GM21825 (cell line): ENCODE measurements at regions not wholly inside any gene's neighbourhood (a gene's known extent, or its start where the extent isn't known, plus 50 kb on each side); places are given as distances from the start of the nearest gene placed in this dataset.
A peak's percentile ranks its signal among the peaks of the same experiment; 100 is the strongest.
"Not testable (repeated sequence)": the region's sequence is repeated elsewhere in the genome, so short reads cannot be mapped to it uniquely, and the experiment has no call there.

Experiments used
- ATAC-seq: cut with Tn5 transposase; IDR thresholded peaks from one replicate; pipeline ENCODE4 v1.9.1; 2021; ENCODE audit warnings: mild to moderate bottlenecking, moderate library complexity; ENCODE audit not compliant: unreplicated experiment

DNA sequence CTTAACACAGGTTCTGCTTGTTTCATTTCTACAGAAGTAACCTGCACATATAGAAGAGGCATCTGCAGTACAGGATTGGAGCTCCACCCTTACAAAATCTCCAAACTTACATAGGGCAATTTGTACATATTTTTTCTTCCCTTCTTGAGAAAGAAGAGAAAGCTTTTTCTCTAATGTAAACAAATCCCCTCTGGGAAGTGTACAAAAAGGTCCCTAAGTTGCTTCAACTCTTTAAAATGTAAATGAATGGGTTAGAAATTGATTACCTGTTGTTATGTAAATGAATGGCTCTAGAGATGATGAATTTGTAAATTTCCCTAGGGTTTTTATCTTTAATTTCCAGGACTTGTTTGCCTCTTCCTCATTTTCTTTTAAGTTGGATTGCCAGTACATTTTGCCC lies 1183.7 kb downstream of the MRPL39 start:
- ATAC-seq, result no peak

- no peak for ATAC-seq
Observed at GRCh38 chr21:24420689-24421088, 1186.6 kb downstream of the MRPL39 start.

- ATAC-seq, result not testable (repeated sequence)
Observed at GRCh38 chr21:24419641-24420040, 1187.6 kb downstream of the MRPL39 start.

DNA sequence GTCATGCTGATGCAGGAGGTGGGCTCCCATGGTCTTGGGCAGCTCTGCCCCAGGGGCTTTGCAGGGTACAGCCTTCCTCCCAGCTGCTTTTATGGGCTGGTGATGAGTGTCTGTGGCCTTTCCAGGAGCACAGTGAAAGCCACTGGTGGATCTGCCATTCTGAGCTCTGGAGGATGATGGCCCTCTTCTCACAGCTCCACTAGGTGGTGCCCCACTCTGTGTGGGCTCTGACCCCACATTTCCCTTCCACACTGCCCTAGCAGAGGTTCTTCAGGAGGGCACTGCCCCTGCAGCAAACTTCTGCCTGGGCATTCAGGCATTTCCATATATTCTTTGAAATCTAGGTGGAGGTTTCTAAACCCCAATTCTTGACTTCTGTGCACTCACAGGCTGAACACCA lies 1188.6 kb downstream of the MRPL39 start:
- ATAC-seq, result no peak

GRCh38 chr21:24411429-24411828 lies 1195.9 kb downstream of the MRPL39 start:
- no peak for ATAC-seq

GRCh38 chr21:24403221-24403620 lies 1204.1 kb downstream of the MRPL39 start:
- ATAC-seq, result no peak

DNA sequence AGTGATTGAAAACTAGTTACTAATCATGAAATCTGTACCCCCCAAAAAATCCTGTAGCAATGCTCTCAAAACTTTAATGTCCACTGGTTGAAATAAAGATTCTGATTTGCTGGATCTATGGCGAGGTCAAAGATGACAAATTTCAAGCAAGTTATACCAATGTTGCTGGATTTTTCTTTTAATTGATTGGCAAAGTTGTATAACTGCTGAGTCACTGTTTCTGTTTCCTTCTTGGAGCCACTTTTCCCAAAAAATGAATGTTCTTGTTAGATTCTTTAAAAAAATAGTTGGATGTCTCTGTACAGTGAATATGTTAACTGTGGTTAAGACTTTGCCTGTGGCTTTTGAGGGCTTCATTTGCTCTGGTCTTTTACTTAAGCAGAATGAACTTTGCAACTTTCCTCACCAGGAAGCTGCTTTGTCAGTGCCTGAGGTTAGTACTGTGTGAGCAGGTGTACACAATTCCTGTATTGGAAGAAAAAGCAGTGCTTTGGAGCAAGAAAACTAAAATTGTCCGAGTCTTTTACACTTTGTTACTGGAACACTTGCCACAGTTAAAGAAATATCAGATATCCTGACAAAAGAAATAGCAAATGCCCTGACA lies 1211.9 kb downstream of the MRPL39 start:
- ATAC-seq, result no peak

- peak; percentile 65 for ATAC-seq
Observed at GRCh38 chr21:24375201-24375600, 1232.1 kb downstream of the MRPL39 start.

DNA sequence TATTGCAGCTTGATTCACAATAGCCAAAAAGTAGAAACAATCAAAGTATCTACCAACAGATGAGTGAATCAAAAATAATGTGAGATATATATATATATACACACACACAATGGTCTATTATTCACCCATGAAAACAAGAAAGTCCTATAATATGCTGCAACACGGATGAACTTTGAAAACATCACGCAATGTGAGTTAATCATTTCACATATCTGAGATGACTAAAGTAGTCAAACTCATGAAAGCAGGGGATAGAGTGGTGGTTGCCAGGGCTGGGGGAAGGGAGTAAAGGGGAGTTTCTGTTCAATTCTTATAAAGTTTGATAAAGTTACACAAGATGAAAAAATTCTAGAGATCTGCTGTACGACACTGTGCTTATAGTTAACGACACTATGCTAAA lies 1234.8 kb downstream of the MRPL39 start:
- ATAC-seq, result no peak

DNA sequence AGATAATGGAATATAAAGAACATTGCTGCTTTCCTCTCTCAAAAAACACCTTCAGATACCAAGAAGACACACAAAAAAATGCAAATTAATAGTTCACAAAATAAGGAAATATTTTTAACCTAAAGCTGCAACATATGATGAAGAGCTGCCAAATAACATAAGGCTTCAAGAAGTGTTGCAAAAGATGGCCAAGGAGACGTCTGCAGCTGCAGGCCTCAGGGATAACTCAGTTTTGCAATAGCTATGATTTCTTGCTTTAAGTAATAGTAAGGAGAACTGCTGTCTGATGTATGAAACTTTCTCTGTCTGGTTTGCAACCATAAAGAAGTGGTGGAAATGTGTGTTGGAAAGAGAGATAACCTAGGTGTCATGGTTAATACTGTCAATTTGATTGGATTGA lies 1237.5 kb downstream of the MRPL39 start:
- ATAC-seq, result no peak

DNA sequence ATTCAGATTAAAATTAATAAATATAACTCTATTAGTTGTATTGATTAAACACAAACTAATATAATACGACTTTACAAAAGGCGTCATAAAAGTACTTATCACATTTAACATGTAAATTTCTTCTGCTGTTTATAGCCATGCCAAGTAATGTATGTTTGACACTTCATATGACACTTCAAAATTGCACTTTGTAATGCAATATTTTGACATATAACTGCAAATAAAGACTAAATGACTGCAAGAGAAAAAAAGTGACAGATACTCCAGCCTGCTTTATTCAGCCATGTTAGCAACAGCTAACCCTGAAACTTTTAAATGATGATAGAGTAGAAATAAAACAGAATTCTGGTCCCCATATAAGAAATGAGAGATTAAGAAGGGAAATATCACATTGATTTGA lies 1238.0 kb downstream of the MRPL39 start:
- no peak for ATAC-seq

DNA sequence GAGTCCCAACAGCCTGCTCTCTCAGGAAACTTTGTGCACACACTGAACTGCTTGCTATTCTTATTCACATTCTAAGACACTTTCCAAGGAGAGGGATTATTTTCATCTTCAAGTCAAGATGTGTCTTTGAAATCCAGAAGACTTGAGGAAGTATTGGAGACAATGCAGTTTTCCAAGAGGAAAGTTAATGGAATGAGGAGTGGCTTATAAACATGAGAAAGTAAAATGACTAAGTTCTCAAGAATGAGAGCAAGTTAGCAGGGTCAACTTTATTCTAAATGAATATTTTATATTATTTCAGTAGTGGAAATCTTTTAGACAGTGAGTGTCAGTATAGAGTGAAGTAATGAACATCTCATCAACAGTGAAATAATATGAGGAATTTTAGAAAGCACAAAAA lies 1239.3 kb downstream of the MRPL39 start:
- ATAC-seq, result no peak

DNA sequence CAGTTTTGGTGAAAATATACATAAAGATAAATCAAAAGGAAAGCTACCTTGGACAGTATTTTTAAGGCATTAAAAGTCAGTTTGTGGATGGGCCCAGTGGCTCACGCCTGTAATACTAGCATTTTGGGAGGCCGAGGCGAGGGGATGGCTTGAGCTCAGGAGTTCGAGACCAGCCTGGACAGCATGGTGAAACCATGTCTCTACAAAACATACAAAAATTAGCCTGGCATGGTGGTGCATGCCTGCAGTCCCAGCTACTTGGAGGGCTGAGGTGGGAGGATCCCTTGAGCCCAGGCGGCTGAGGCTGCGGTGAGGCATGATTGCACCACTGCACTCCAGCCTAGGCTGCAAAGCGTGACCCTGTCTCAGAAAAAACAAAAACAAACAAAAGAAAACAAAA lies 1253.8 kb downstream of the MRPL39 start:
- no peak for ATAC-seq

DNA sequence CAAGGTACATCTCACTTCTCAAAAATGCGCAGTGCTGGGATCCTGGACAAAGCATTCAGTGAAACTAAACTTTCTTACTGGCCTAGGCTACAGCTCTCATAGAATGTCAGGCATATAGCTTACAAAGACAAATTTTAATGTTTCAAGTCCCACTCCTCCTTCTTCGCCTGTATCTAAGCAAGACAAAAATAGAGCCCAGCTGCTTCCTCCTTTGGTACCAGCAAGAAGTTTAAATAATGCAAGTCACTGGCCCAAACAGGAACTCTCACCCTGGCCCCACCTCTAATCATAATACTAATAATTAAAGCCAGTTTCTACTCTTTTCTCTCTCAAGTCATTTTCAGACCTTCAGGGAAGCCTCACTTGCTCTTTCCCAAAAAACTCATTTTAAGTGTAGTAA lies 1267.9 kb downstream of the MRPL39 start:
- ATAC-seq, result no peak

GRCh38 chr21:24336491-24336890 lies 1270.8 kb downstream of the MRPL39 start:
- ATAC-seq, result no peak

GRCh38 chr21:24323536-24323935 lies 1283.7 kb downstream of the MRPL39 start:
- no peak for ATAC-seq

GRCh38 chr21:24316277-24316922 lies 1290.9 kb downstream of the MRPL39 start:
- ATAC-seq, result no peak

DNA sequence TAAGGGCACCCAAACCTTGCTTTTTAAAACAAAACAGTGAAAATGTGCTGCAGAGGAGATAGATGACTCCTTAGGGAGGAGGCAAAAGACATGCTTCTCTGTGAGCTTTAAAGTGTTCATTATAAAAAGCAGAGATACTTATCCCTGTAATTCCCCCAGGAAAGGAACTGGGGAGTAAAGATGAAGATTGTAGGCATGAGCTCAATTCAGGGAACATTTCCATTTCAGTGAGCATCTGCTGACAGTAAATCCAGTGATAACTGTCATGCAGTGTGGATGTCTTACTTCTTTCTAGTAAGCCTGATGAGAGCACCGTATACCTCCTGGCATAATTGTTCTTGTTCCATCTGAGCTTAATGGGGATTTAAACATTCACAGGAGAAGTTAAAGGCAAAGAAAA lies 1296.5 kb downstream of the MRPL39 start:
- no peak for ATAC-seq

GRCh38 chr21:24308183-24308582 lies 1299.1 kb downstream of the MRPL39 start:
- no peak for ATAC-seq

DNA sequence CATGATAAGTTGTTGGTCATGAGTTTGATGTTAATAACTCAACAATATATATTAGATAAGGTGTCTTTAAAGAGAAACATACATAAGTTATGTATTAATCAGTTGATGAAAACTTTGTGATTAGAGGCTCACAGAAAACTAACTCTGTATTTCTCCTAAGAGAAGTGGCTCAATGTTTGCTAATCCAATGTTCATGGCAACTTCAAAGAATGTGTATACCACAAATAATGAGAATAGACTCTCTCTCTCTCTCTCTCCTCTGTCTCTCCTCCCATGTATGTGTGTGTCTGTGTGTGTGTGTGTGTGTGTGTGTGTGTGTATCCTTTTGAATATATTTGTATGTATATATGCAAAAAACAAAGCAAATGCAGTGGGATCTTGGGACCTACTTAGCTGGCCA lies 1304.9 kb downstream of the MRPL39 start:
- ATAC-seq, result no peak

DNA sequence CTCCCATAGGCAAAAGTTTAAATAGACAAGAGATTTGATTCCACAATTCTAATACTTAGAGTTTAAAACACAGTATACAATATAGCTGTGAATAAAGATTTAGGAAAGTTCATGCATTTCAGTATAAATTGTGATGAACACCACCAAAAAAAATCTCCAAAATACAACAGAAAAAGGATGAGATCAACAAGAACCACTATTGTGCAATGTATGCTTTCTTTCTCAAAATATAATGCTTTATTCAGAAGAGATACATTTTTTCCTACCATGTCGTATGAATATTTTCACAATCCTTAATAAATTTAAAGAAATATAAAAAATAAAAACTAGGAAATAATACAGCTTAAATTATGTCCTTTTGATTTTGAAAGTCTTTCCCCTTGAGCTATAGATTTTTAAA lies 1309.2 kb downstream of the MRPL39 start:
- ATAC-seq, result no peak

DNA sequence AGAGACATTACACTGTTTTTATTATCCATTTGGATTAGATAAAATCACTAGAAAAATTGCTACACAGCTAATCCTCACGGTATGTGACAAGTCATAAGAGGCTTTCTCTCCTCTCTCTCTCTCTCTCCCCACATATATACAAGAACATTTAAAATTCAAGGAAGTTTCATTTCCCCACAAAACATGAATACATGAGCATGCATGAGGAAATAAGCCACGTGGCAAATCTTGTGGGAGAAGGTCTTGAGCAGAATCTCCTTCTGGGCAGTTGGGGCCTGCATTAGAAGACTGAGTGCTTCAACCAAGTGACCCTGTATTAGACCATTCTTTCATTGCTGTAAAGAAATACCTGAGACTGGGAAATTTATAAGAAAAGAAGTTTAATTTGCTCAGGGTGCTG lies 1313.1 kb downstream of the MRPL39 start:
- ATAC-seq, result no peak
